ENCODE measurements at regions not wholly inside any gene's neighbourhood (a gene's known extent, or its start where the extent isn't known, plus 50 kb on each side); places are given as distances from the start of the nearest gene placed in this dataset.

GRCh38 chr15:100781961-100782530, 97.6 kb upstream of the ALDH1A3 start (continued):
- TF ChIP-seq ZNF416 (tag by site-specific recombination; IDR thresholded peaks at IDR 0.05) (no peak), REPIN1 (tag by site-specific recombination; IDR thresholded peaks at IDR 0.05; ENCODE audit: low read depth) (no peak), ZBTB48 (tag by site-specific recombination; IDR thresholded peaks at IDR 0.05) (no peak)

- TF ChIP-seq KLF7 (tag by site-specific recombination; IDR thresholded peaks at IDR 0.05; ENCODE audit: borderline replicate concordance) (no peak), ZBTB6 (tag by site-specific recombination; IDR thresholded peaks at IDR 0.05) (no peak), ZBTB10 (tag by site-specific recombination; IDR thresholded peaks at IDR 0.05) (no peak), OSR2 (tag by site-specific recombination; IDR thresholded peaks at IDR 0.05) (no peak), AEBP2 (tag by site-specific recombination; IDR thresholded peaks at IDR 0.05; ENCODE audit: borderline replicate concordance) (no peak), ZNF621 (tag by site-specific recombination; IDR thresholded peaks at IDR 0.05) (no peak), KLF8 (tag by site-specific recombination; IDR thresholded peaks at IDR 0.05) (no peak), ZNF404 (tag by site-specific recombination; IDR thresholded peaks at IDR 0.05) (no peak), KLF16 (tag by site-specific recombination; IDR thresholded peaks at IDR 0.05) (no peak), HOXD13 (CRISPR knock-in tag; IDR thresholded peaks at IDR 0.05; ENCODE audit: borderline replicate concordance) (no peak), ZSCAN4 (tag by site-specific recombination; IDR thresholded peaks at IDR 0.05) (no peak), BCL6B (tag by site-specific recombination; IDR thresholded peaks at IDR 0.05) (no peak), ZNF280C (tag by site-specific recombination; IDR thresholded peaks at IDR 0.05) (no peak), TRIM28 (IDR thresholded peaks at IDR 0.05; ENCODE audit: borderline replicate concordance, low read length) (no peak), ZNF664 (tag by site-specific recombination; IDR thresholded peaks at IDR 0.05) (no peak)
- Histone ChIP-seq H3K9me3 (ENCODE audit: control insufficient read depth, insufficient read depth, low read depth, low read length) (no peaks in the 10 kb centered on the region), H3K4me1 (ENCODE audit: control insufficient read depth, insufficient read depth, low read length) (no peaks in the 10 kb centered on the region), H3K27ac (ENCODE audit: extremely low read depth, low read depth, low read length) (no peak overlapping the region), H3K36me3 (ENCODE audit: control insufficient read depth in 2 of 2, insufficient read depth in 1 of 2, low read length in 2 of 2) (no peaks in the 10 kb centered on the region), H3K4me3 (ENCODE audit: low read depth, low read length) (no peak overlapping the region)
- ChIA-PET POLR2A (no interaction called here), CTCF (interaction anchor here (0.6 to 0.8 kb wide), 3 partner anchors 11 to 86 kb away, joined by 3 to 5 read pairs (median 4); no protein-coding TSS in a partner anchor)
Observed at GRCh38 chr15:100783291-100783690, 96.3 kb upstream of the ALDH1A3 start.

Measured in HEK293 (cell line).